ENCODE measurements at regions not wholly inside any gene's neighbourhood (a gene's known extent, or its start where the extent isn't known, plus 50 kb on each side); places are given as distances from the start of the nearest gene placed in this dataset.

- Histone ChIP-seq H3K9ac (ENCODE audit: low read length) (no peak overlapping the region), H2AFZ (ENCODE audit: low read length) (no peak overlapping the region), H3K4me1 (ENCODE audit: insufficient read depth, low read length, severe bottlenecking) (peaks cover 5% of the 10 kb centered on the region), H3K9me2 (ENCODE audit: low read depth, low read length) (no peaks in the 10 kb centered on the region), H3F3A (ENCODE audit: insufficient read depth, low read length) (no peaks in the 10 kb centered on the region), H3K36me3 (ENCODE audit: insufficient read depth, low read length) (no peaks in the 10 kb centered on the region), H3K4me2 (ENCODE audit: low read length) (no peak overlapping the region), H3K79me2 (ENCODE audit: insufficient read depth, low read length) (no peaks in the 10 kb centered on the region), H3K27ac (ENCODE audit: low read depth, low read length, poor library complexity, severe bottlenecking) (no peak overlapping the region), H4K20me1 (ENCODE audit: insufficient read depth, low read length) (no peaks in the 10 kb centered on the region), H3K4me3 (ENCODE audit: low read depth, low read length, poor library complexity, severe bottlenecking) (no peak overlapping the region), H3K27me3 (ENCODE audit: insufficient read depth, low read length) (no peaks in the 10 kb centered on the region), H3K9me3 (ENCODE audit: low read length) (no peaks in the 10 kb centered on the region)
- TF ChIP-seq CTCF (IDR thresholded peaks at IDR 0.05; ENCODE audit: low read length): no peak
- TF ChIP-seq EZH2 (IDR thresholded peaks at IDR 0.05; ENCODE audit: borderline replicate concordance, low read length): no peak
Measured at GRCh38 chr1:108048301-108049177, 83.6 kb upstream of the VAV3 start.

- Histone ChIP-seq H3K9me3 (ENCODE audit: low read length) (no peaks in the 10 kb centered on the region), H3K9ac (ENCODE audit: low read length) (no peak overlapping the region), H3K4me1 (ENCODE audit: insufficient read depth, low read length, severe bottlenecking) (peaks cover 10% of the 10 kb centered on the region), H3K27me3 (ENCODE audit: insufficient read depth, low read length) (no peaks in the 10 kb centered on the region), H3K27ac (ENCODE audit: low read depth, low read length, poor library complexity, severe bottlenecking) (no peak overlapping the region), H3K9me2 (ENCODE audit: low read depth, low read length) (no peaks in the 10 kb centered on the region), H4K20me1 (ENCODE audit: insufficient read depth, low read length) (no peaks in the 10 kb centered on the region), H3F3A (ENCODE audit: insufficient read depth, low read length) (no peaks in the 10 kb centered on the region), H3K36me3 (ENCODE audit: insufficient read depth, low read length) (no peaks in the 10 kb centered on the region), H3K4me2 (ENCODE audit: low read length) (no peak overlapping the region), H3K4me3 (ENCODE audit: low read depth, low read length, poor library complexity, severe bottlenecking) (no peak overlapping the region), H2AFZ (ENCODE audit: low read length) (no peak overlapping the region), H3K79me2 (ENCODE audit: insufficient read depth, low read length) (no peaks in the 10 kb centered on the region)
- TF ChIP-seq CTCF (IDR thresholded peaks at IDR 0.05; ENCODE audit: low read length) (no peak), EZH2 (IDR thresholded peaks at IDR 0.05; ENCODE audit: borderline replicate concordance, low read length) (no peak)
Measured at GRCh38 chr1:108047085-108047484, 82.1 kb upstream of the VAV3 start.

- Histone ChIP-seq H3K4me3 (ENCODE audit: low read depth, low read length, poor library complexity, severe bottlenecking) (no peak overlapping the region), H3K9me2 (ENCODE audit: low read depth, low read length) (no peaks in the 10 kb centered on the region), H3K27ac (ENCODE audit: low read depth, low read length, poor library complexity, severe bottlenecking) (no peak overlapping the region), H3K9ac (ENCODE audit: low read length) (no peak overlapping the region), H3K27me3 (ENCODE audit: insufficient read depth, low read length) (no peaks in the 10 kb centered on the region), H3F3A (ENCODE audit: insufficient read depth, low read length) (no peaks in the 10 kb centered on the region), H3K4me2 (ENCODE audit: low read length) (no peak overlapping the region), H3K79me2 (ENCODE audit: insufficient read depth, low read length) (no peaks in the 10 kb centered on the region), H3K9me3 (ENCODE audit: low read length) (no peaks in the 10 kb centered on the region), H4K20me1 (ENCODE audit: insufficient read depth, low read length) (no peaks in the 10 kb centered on the region), H2AFZ (ENCODE audit: low read length) (no peak overlapping the region), H3K4me1 (ENCODE audit: insufficient read depth, low read length, severe bottlenecking) (peaks cover 18% of the 10 kb centered on the region), H3K36me3 (ENCODE audit: insufficient read depth, low read length) (no peaks in the 10 kb centered on the region)
- TF ChIP-seq CTCF (IDR thresholded peaks at IDR 0.05; ENCODE audit: low read length) (no peak), EZH2 (IDR thresholded peaks at IDR 0.05; ENCODE audit: borderline replicate concordance, low read length) (no peak)
Measured at GRCh38 chr1:108046026-108046425, 81.0 kb upstream of the VAV3 start.

Data from OCI-LY1 (cell line).